GM23338 (cell line): ENCODE measurements at regions not wholly inside any gene's neighbourhood (a gene's known extent, or its start where the extent isn't known, plus 50 kb on each side); places are given as distances from the start of the nearest gene placed in this dataset.

Experiments
- ATAC-seq: fragments of 200-7000 bp; cut with Tn5 transposase; 3 replicates; pipeline ENCODE4 v1.9.1; 2020
- DNase-seq: peaks from one replicate; pipeline ENCODE4 v3.0.0-alpha.2; 2015; ENCODE audit warnings: low spot score
- H2AFZ ChIP-seq: fragments of 200-600 bp; sonication (generic); 2 replicates; pipeline ENCODE4 v1.8.0; 2016; ENCODE audit warnings: antibody characterized with exemption, mild to moderate bottlenecking, moderate library complexity
- H3F3A ChIP-seq: fragments of 200-600 bp; sonication (generic); replicated peaks from 2 replicates; pipeline ENCODE4 v1.8.0; 2017; ENCODE audit warnings: antibody characterized with exemption, mixed run types, low read depth
- H3K27ac ChIP-seq: fragments of 200-600 bp; sonication (generic); 2 replicates; pipeline ENCODE4 v1.6.1; 2016; ENCODE audit warnings: low read depth
- H3K27me3 ChIP-seq: fragments of 200-600 bp; sonication (generic); 2 replicates; pipeline ENCODE4 v1.8.0; 2016; ENCODE audit warnings: mild to moderate bottlenecking, mixed run types, moderate library complexity; ENCODE audit not compliant: insufficient read depth
- H3K36me3 ChIP-seq: fragments of 200-600 bp; sonication (generic); 2 replicates; pipeline ENCODE4 v1.8.0; 2016; ENCODE audit warnings: mild to moderate bottlenecking; ENCODE audit not compliant: insufficient read depth
- H3K4me1 ChIP-seq: fragments of 200-600 bp; sonication (generic); 2 replicates; pipeline ENCODE4 v1.8.0; 2016; ENCODE audit warnings: mild to moderate bottlenecking, moderate library complexity; ENCODE audit not compliant: insufficient read depth
- H3K4me2 ChIP-seq: fragments of 200-600 bp; sonication (generic); 2 replicates; pipeline ENCODE4 v1.7.1; 2017; ENCODE audit warnings: mixed run types
- H3K4me3 ChIP-seq: fragments of 200-600 bp; sonication (generic); 2 replicates; pipeline ENCODE4 v1.6.1; 2016; ENCODE audit warnings: mixed run types
- H3K79me2 ChIP-seq: fragments of 200-600 bp; sonication (generic); replicated peaks from 2 replicates; pipeline ENCODE4 v1.8.0; 2017; ENCODE audit warnings: mild to moderate bottlenecking; ENCODE audit not compliant: insufficient read depth
- H3K9me2 ChIP-seq: fragments of 200-600 bp; sonication (generic); 2 replicates; pipeline ENCODE4 v1.8.0; 2017; ENCODE audit not compliant: insufficient read depth
- H4K20me1 ChIP-seq: fragments of 200-600 bp; sonication (generic); replicated peaks from 2 replicates; pipeline ENCODE4 v1.8.0; 2017; ENCODE audit warnings: mild to moderate bottlenecking; ENCODE audit not compliant: insufficient read depth
- H3K27ac Mint-ChIP-seq: 2 replicates; pipeline ENCODE4 v1.8.0; 2020; ENCODE audit warnings: inconsistent platforms, mild to moderate bottlenecking, moderate library complexity, mixed read lengths
- H3K27me3 Mint-ChIP-seq: 3 replicates; pipeline ENCODE4 v1.8.0; 2022; ENCODE audit warnings: low read depth, mild to moderate bottlenecking, moderate library complexity, mixed read lengths, inconsistent platforms; ENCODE audit not compliant: insufficient read depth, poor library complexity
- H3K36me3 Mint-ChIP-seq: 3 replicates; pipeline ENCODE4 v1.8.0; 2021; ENCODE audit warnings: low read depth, mild to moderate bottlenecking, inconsistent platforms, moderate library complexity, mixed read lengths
- H3K4me1 Mint-ChIP-seq: 3 replicates; pipeline ENCODE4 v1.8.0; 2020; ENCODE audit warnings: mild to moderate bottlenecking, inconsistent platforms, mixed read lengths
- H3K4me3 Mint-ChIP-seq: 3 replicates; pipeline ENCODE4 v1.8.0; 2021; ENCODE audit warnings: moderate library complexity, mild to moderate bottlenecking, inconsistent platforms, mixed read lengths
- H3K9me3 Mint-ChIP-seq: 3 replicates; pipeline ENCODE4 v1.8.0; 2020; ENCODE audit warnings: moderate library complexity, mild to moderate bottlenecking, inconsistent platforms, mixed read lengths
- CREB1 ChIP-seq: fragments of 250-450 bp; sonication (Bioruptor Pico); IDR thresholded peaks from 2 replicates; pipeline ENCODE4 v1.5.0; 2020; ENCODE audit warnings: low read depth, mild to moderate bottlenecking, moderate library complexity
- EZH2 ChIP-seq: fragments of 200-600 bp; sonication (generic); IDR thresholded peaks from one replicate; pipeline ENCODE4 v1.8.0; 2017; ENCODE audit warnings: antibody characterized with exemption, mild to moderate bottlenecking, low read depth; ENCODE audit not compliant: unreplicated experiment
- EZH2phosphoT487 ChIP-seq: fragments of 200-600 bp; sonication (generic); IDR thresholded peaks from one replicate; pipeline ENCODE4 v1.8.1; 2018; ENCODE audit warnings: antibody characterized with exemption; ENCODE audit not compliant: unreplicated experiment
- JUNB ChIP-seq: IDR thresholded peaks from one replicate; pipeline ENCODE4 v1.6.1; 2016; ENCODE audit warnings: antibody characterized with exemption; ENCODE audit not compliant: unreplicated experiment
- NANOG ChIP-seq: IDR thresholded peaks from 2 replicates; pipeline ENCODE4 v1.6.1; 2016; ENCODE audit warnings: antibody characterized with exemption, borderline replicate concordance
- POLR2AphosphoS5 ChIP-seq: IDR thresholded peaks from 2 replicates; pipeline ENCODE4 v1.6.1; 2016; ENCODE audit warnings: antibody characterized with exemption, low read depth
- REST ChIP-seq: IDR thresholded peaks from one replicate; pipeline ENCODE4 v1.6.1; 2018; ENCODE audit warnings: antibody characterized with exemption; ENCODE audit not compliant: unreplicated experiment
- STAT1 ChIP-seq: IDR thresholded peaks from one replicate; pipeline ENCODE4 v1.6.1; 2016; ENCODE audit warnings: antibody characterized with exemption; ENCODE audit not compliant: unreplicated experiment
- ZNF114 ChIP-seq: fragments of 250-450 bp; sonication (Bioruptor Pico); IDR thresholded peaks from 2 replicates; pipeline ENCODE4 v1.5.0; 2020; ENCODE audit warnings: mild to moderate bottlenecking, moderate library complexity
- ZNF331 ChIP-seq: fragments of 250-450 bp; sonication (Bioruptor Pico); IDR thresholded peaks from 2 replicates; pipeline ENCODE4 v1.5.0; 2020; ENCODE audit warnings: low read depth, mild to moderate bottlenecking, moderate library complexity
- ZNF462 ChIP-seq: fragments of 250-450 bp; sonication (Bioruptor Pico); IDR thresholded peaks from 2 replicates; pipeline ENCODE4 v1.5.0; 2020; ENCODE audit warnings: mild to moderate bottlenecking, moderate library complexity
- TF ChIP-seq, protein P1 (sequence below): IDR thresholded peaks from 2 replicates; pipeline ENCODE4 v1.6.1; 2016; ENCODE audit warnings: antibody characterized with exemption
- TF ChIP-seq, protein P2 (sequence below), 2 experiments: fragments of 200-600 bp in 1 of 2; sonication (generic) in 1 of 2; conservative IDR thresholded peaks; 2 replicates each; pipeline versions ENCODE4 v1.5.1 to v1.6.1; 2016 to 2017; ENCODE audit warnings: antibody characterized with exemption in 2 of 2, low read depth in 2 of 2, mild to moderate bottlenecking in 2 of 2, moderate library complexity in 1 of 2

DNA sequence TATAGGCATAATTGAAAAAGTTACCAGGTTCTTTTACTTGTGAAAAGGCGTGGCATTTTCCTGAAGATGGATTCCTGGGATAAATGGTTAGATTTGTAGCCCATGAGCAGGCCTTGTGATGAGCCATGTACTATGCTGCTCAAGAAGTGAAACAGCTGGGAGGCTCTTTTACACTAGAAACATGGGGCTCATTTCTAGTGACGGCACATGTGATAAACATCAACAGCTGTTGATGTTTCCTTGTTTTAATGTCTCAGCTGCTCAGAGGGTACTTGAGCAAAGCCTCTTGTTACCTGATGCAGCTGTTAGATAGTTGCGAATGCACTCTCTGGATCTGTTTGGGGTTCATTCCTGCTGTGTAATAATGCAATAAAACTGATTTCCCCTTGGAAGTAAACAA lies 396.8 kb downstream of the GUCY1A2 start:
- H3K36me3 ChIP-seq, result no peaks in the 10 kb centered on the region
- H3K27ac ChIP-seq, result no peak overlapping the region
- TF ChIP-seq JUNB, result no peak
- TF ChIP-seq REST, result no peak
- TF ChIP-seq, protein P1, sequence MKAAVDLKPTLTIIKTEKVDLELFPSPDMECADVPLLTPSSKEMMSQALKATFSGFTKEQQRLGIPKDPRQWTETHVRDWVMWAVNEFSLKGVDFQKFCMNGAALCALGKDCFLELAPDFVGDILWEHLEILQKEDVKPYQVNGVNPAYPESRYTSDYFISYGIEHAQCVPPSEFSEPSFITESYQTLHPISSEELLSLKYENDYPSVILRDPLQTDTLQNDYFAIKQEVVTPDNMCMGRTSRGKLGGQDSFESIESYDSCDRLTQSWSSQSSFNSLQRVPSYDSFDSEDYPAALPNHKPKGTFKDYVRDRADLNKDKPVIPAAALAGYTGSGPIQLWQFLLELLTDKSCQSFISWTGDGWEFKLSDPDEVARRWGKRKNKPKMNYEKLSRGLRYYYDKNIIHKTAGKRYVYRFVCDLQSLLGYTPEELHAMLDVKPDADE, result no peak
- TF ChIP-seq EZH2, result no peak
- TF ChIP-seq EZH2phosphoT487, result no peak
- TF ChIP-seq CREB1 (CRISPR knock-in tag), result no peak
- TF ChIP-seq POLR2AphosphoS5, result no peak
- no peak for TF ChIP-seq STAT1
- TF ChIP-seq, protein P2, sequence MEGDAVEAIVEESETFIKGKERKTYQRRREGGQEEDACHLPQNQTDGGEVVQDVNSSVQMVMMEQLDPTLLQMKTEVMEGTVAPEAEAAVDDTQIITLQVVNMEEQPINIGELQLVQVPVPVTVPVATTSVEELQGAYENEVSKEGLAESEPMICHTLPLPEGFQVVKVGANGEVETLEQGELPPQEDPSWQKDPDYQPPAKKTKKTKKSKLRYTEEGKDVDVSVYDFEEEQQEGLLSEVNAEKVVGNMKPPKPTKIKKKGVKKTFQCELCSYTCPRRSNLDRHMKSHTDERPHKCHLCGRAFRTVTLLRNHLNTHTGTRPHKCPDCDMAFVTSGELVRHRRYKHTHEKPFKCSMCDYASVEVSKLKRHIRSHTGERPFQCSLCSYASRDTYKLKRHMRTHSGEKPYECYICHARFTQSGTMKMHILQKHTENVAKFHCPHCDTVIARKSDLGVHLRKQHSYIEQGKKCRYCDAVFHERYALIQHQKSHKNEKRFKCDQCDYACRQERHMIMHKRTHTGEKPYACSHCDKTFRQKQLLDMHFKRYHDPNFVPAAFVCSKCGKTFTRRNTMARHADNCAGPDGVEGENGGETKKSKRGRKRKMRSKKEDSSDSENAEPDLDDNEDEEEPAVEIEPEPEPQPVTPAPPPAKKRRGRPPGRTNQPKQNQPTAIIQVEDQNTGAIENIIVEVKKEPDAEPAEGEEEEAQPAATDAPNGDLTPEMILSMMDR (conservative IDR thresholded peaks at IDR 0.05; ENCODE audit: low read depth in 2 of 2), result no peak
- TF ChIP-seq ZNF462 (CRISPR knock-in tag), result no peak
- TF ChIP-seq ZNF331, result no peak
- TF ChIP-seq NANOG, result no peak
- no peak for TF ChIP-seq ZNF114 (CRISPR knock-in tag)
- H3K79me2 ChIP-seq, result no peaks in the 10 kb centered on the region
- Mint-ChIP-seq H3K36me3 (no peaks in the 10 kb centered on the region), H3K4me1 (peaks cover 2% of the 10 kb centered on the region; the same call in 1 of the 3 replicates), H3K9me3 (no peaks in the 10 kb centered on the region), H3K27me3 (no peaks in the 10 kb centered on the region), H3K27ac (no peak overlapping the region), H3K4me3 (no peak overlapping the region)
- no peaks in the 10 kb centered on the region for H3K4me1 ChIP-seq
- peaks cover 4% of the 10 kb centered on the region; the same call in 1 of the 2 replicates for H3K9me2 ChIP-seq
- no peaks in the 10 kb centered on the region for H3F3A ChIP-seq
- ATAC-seq (no peak), DNase-seq (no peak)
- no peak overlapping the region for H3K4me3 ChIP-seq
- H2AFZ ChIP-seq, result no peak overlapping the region
- H3K4me2 ChIP-seq, result no peak overlapping the region
- H4K20me1 ChIP-seq, result no peaks in the 10 kb centered on the region
- no peaks in the 10 kb centered on the region for H3K27me3 ChIP-seq
